ENCODE measurements at regions not wholly inside any gene's neighbourhood (a gene's known extent, or its start where the extent isn't known, plus 50 kb on each side); places are given as distances from the start of the nearest gene placed in this dataset.

GRCh38 chr7:68209486-68209885 lies 1212.9 kb downstream of the TYW1 start:
- no peak for TF ChIP-seq NANOG (IDR thresholded peaks at IDR 0.05; ENCODE audit: borderline replicate concordance)
- TF ChIP-seq EZH2 (IDR thresholded peaks at IDR 0.05; ENCODE audit: low read depth, unreplicated experiment), result no peak
